Stimulated activated CD8-positive, alpha-beta memory T cell treated with anti-CD3 and anti-CD28 coated beads, Interleukin-12 subunit alpha, Interleukin-12 subunit beta, amount 100 ng/mL, for 24 hours (primary cell): ENCODE measurements at regions not wholly inside any gene's neighbourhood (a gene's known extent, or its start where the extent isn't known, plus 50 kb on each side); places are given as distances from the start of the nearest gene placed in this dataset.

Experiments
- DNase-seq: peaks from one replicate; pipeline ENCODE4 v3.0.0-alpha.2; 2020; ENCODE audit errors: extremely low read depth

DNA sequence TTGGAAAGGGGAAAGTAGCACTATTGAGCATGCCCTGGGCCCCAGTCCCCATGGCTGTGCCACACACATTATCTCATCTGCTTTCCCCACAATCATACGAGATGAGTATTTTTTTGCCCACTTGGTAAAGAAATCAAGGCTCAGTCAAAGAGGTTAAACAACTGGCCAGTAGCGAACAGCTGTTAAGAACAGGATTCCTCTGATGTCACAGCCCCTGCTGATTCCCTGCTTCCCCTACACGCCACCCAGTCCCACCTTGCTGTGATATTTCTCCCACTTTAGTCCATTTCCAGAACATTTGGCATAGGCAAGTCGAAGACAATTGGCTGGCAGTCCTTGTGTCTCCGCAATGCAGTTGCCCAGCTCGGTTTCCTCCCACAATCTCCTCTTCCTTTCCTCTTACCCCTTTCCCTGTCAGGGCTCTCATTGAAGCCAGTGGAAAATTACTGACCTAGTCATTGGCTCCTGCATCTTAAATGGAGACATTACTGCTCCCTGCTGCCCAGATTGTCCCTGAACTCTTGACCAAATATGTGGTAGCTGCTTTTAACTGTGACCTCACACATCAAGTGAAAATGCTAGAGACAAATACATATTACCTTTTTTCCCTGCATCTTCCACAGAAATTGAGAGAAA lies 56.5 kb upstream of the EEPD1 start:
- DNase-seq = no peak

DNA sequence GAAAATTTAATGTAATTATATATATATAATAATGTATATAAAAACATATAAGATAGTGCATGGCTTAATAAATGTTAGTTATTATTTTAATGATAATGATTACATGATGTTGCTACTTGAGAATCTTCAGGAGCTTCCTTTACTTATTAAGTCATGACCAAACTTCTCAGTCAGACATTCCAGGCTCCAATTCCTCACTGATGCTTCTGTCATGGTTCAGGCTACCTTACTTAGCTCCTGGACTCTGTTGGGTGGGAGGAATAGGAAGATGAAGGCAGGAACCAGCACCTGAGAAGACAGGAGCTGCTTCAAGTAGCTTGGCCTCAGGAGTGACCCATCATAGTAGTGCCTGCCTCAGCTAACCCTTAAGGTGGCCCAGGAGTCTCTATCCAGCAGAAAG lies 55.0 kb upstream of the EEPD1 start:
- DNase-seq = no peak

DNA sequence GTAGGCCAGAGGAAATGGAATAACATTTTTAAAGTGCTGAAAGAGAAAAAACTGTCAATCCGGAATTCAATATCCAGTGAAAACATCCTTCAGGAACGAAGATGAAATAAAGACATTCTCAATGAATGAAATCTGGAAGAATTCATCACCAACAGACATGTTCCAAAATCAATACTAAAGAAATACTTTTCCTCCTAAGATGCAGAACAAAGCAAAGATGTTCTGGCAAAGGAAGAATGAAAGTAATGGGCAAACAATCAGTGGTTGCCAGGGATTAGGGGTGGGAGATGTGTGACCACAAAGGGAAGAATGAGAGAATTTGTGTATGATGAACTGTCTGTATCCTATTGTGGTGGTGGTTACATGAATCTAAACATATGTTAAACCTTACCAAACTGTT lies 52.8 kb upstream of the EEPD1 start:
- DNase-seq = no peak

DNA sequence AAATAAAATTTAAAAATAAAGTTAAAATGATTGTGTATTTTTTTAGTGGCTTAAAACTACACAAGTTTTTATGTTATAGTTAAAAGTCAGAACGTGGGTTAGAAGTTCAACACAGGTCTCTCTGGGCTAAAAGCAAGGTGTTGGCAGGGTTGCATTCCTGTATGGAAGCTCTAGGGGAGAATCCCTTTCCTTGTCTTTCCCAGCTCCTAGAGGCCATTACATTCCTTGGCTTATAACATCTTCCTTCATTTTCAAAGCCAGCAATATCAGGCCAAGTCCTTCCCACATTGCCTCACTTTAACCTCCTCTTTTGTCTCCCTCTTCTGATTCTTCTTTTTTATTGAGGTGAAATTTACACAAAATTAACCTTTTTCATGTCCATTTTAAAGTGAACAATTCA lies 52.4 kb upstream of the EEPD1 start:
- DNase-seq = no peak
